HT1080 (cell line): ENCODE measurements at regions not wholly inside any gene's neighbourhood (a gene's known extent, or its start where the extent isn't known, plus 50 kb on each side); places are given as distances from the start of the nearest gene placed in this dataset.
"Not testable (repeated sequence)": the region's sequence is repeated elsewhere in the genome, so short reads cannot be mapped to it uniquely, and the experiment has no call there.

Experiments used
- DNase-seq: peaks from one replicate; pipeline ENCODE4 v3.0.0-alpha.2; 2015; ENCODE audit warnings: low read depth

DNA sequence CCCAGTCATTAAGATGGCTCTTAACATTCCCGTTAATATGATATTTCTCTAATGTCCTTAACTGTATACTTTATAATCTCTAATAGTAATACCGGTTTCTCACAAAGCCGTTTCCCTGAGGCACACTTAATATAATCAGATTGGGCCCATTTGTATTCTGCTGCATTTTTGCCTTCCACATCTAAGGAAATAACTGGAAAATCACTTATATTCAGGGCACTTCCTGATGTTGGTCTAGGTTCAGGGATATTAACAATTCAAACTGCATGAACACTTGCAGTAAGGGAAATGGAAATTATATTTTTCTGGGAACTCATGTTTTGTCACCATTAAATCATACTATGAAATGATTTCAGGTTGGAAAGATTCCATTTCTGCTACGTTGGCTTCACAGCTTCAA is 119.8 kb downstream of the TPR start:
- no peak for DNase-seq

DNA sequence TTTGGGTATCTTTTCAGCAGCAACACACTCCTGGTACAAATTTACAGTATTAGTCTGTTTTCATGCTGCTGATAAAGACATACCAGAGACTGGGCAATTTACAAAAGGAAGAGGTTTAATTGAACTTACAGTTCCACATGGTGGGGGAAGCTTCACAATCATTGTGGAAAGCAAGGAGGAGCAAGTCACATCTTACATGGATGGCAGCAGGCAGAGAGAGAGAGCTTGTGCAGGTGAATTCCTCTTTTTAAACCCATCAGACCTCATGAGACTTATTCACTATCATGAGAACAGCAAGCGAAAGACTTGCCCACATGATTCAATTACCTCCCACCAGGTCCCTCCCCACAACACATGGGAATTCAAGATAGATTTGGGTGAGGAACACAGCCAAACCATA is 124.5 kb downstream of the TPR start:
- no peak for DNase-seq

GRCh38 chr1:186248608-186249007 is 126.4 kb downstream of the TPR start:
- DNase-seq = not testable (repeated sequence)

DNA sequence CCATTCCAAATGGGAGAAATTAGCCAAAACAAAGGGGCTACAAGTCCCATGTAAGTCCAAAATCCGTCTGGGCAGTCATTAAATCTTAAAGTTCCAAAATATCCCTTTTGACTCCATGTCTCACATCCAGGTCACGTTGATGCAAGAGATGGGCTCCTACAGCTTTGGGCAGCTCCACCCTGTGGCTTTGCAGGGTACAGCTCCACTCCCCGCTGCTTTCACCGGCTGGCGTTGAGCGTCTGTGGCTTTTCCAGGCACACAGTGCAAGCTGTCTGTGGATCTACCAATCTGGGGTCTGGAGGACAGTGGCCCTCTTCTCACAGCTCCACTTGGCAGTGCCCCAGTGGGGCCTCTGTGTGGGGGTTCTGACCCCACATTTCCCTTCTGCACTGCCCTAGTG is 130.2 kb downstream of the TPR start:
- DNase-seq = peak; percentile 11
